Parathyroid adenoma (tissue), 2 donors: ENCODE measurements at regions not wholly inside any gene's neighbourhood (a gene's known extent, or its start where the extent isn't known, plus 50 kb on each side); places are given as distances from the start of the nearest gene placed in this dataset.

Experiments used
- H2AFZ ChIP-seq: fragments of 300-600 bp; sonication (generic); one replicate; pipeline ENCODE4 v1.7.0; 2017; ENCODE audit warnings: antibody characterized with exemption, mild to moderate bottlenecking
- H3K27ac ChIP-seq: fragments of 300-600 bp; sonication (generic); one replicate; pipeline ENCODE4 v1.7.0; 2017
- H3K27me3 ChIP-seq: fragments of 300-600 bp; sonication (generic); one replicate; pipeline ENCODE4 v1.7.0; 2017; ENCODE audit warnings: low read length; ENCODE audit not compliant: control insufficient read depth, insufficient read depth
- H3K36me3 ChIP-seq: fragments of 300-600 bp; sonication (generic); one replicate; pipeline ENCODE4 v1.7.0; 2017; ENCODE audit warnings: low read length; ENCODE audit not compliant: control insufficient read depth, insufficient read depth
- H3K4me1 ChIP-seq: fragments of 300-600 bp; sonication (generic); one replicate; pipeline ENCODE4 v1.7.0; 2017; ENCODE audit warnings: control low read depth
- H3K4me2 ChIP-seq: fragments of 300-600 bp; sonication (generic); one replicate; pipeline ENCODE4 v1.7.0; 2017; ENCODE audit warnings: low read length
- H3K4me3 ChIP-seq: fragments of 300-600 bp; sonication (generic); one replicate; pipeline ENCODE4 v1.7.0; 2017; ENCODE audit warnings: low read depth, low read length
- H3K79me2 ChIP-seq: fragments of 300-600 bp; sonication (generic); one replicate; pipeline ENCODE4 v1.7.0; 2017; ENCODE audit warnings: control low read depth
- H3K9ac ChIP-seq: fragments of 300-600 bp; sonication (generic); one replicate; pipeline ENCODE4 v1.7.0; 2017; ENCODE audit warnings: mild to moderate bottlenecking
- H3K9me3 ChIP-seq: fragments of 300-600 bp; sonication (generic); one replicate; pipeline ENCODE4 v1.7.0; 2017; ENCODE audit warnings: low read length; ENCODE audit not compliant: control insufficient read depth
- TF ChIP-seq, protein P1 (sequence below): fragments of 300-600 bp; sonication (generic); IDR thresholded peaks from one replicate; pipeline ENCODE4 v1.7.0; 2017; ENCODE audit warnings: antibody characterized with exemption, mild to moderate bottlenecking
- donor health status: primary hyperparathyroidism.

DNA sequence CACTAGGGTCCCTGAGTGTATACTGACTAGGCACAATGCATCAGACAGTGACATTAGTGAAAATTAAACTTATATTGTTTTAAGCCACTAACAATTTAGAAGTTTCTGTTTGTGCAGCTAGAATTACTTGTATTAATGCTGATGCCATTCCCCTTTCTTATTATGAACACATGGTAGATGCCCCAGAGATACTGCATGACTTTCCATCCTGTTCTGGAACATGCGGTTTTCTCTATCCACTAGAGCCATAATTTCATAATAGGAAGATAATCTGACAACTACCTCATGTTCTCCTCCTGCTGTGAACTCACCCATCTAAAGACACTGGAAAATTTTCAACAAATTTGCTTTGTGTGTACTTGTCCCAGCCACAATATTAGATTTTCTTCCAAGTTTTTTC is 1256.4 kb downstream of the FAM181B start:
- no peaks in the 10 kb centered on the region for H3K79me2 ChIP-seq
- H3K9me3 ChIP-seq, result no peaks in the 10 kb centered on the region
- no peak overlapping the region for H3K9ac ChIP-seq
- no peak overlapping the region for H2AFZ ChIP-seq
- no peak overlapping the region for H3K4me2 ChIP-seq
- TF ChIP-seq, protein P1, sequence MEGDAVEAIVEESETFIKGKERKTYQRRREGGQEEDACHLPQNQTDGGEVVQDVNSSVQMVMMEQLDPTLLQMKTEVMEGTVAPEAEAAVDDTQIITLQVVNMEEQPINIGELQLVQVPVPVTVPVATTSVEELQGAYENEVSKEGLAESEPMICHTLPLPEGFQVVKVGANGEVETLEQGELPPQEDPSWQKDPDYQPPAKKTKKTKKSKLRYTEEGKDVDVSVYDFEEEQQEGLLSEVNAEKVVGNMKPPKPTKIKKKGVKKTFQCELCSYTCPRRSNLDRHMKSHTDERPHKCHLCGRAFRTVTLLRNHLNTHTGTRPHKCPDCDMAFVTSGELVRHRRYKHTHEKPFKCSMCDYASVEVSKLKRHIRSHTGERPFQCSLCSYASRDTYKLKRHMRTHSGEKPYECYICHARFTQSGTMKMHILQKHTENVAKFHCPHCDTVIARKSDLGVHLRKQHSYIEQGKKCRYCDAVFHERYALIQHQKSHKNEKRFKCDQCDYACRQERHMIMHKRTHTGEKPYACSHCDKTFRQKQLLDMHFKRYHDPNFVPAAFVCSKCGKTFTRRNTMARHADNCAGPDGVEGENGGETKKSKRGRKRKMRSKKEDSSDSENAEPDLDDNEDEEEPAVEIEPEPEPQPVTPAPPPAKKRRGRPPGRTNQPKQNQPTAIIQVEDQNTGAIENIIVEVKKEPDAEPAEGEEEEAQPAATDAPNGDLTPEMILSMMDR, result no peak
- no peaks in the 10 kb centered on the region for H3K4me1 ChIP-seq
- no peak overlapping the region for H3K4me3 ChIP-seq
- H3K27ac ChIP-seq, result no peak overlapping the region
- H3K27me3 ChIP-seq, result no peaks in the 10 kb centered on the region
- H3K36me3 ChIP-seq, result no peaks in the 10 kb centered on the region

DNA sequence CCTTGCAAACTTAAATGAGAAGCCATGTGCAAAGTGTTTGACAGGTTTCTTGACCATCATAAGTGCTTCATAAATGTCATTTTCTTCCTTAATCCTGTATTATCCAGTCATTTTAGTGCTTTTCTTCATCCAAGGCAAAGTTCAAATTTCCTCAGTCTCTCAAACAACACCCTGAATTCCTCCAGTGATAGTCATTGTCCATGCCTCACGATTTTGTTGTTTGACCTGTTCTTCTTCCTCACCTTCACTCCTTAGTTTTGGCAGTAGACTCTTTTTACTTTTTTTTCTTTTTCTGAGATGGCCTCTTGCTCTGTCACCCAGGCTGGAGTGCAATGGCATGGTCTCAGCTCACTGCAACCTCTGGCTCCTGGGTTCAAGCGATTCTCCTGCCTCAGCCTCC is 1257.3 kb downstream of the FAM181B start:
- Histone ChIP-seq H3K79me2 (no peaks in the 10 kb centered on the region), H3K4me1 (no peaks in the 10 kb centered on the region), H3K4me2 (no peak overlapping the region), H3K27ac (no peak overlapping the region), H3K9me3 (no peaks in the 10 kb centered on the region), H3K4me3 (no peak overlapping the region), H2AFZ (no peak overlapping the region), H3K36me3 (no peaks in the 10 kb centered on the region), H3K9ac (no peak overlapping the region), H3K27me3 (no peaks in the 10 kb centered on the region)
- TF ChIP-seq, protein P1, result no peak

DNA sequence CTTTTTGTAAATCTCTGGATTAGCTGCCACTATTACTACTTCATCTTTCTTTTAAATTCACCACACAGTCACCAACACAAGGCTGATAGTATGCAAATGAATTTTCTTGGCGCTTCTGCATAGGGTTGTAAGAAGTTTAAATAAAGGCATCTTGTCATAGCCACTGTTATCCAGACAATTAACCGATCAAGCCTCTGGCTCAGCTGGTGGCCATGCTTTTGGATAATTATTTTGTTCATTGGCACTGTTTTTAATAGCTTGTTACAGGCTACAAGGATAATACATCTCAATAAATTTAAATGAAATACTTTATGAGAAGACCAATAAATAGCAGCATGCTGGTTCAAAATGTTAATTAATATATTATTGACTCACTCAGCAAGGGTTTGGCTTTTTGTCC is 1261.0 kb downstream of the FAM181B start:
- Histone ChIP-seq H3K27me3 (no peaks in the 10 kb centered on the region), H2AFZ (no peak overlapping the region), H3K4me1 (no peaks in the 10 kb centered on the region), H3K27ac (no peak overlapping the region), H3K4me3 (no peak overlapping the region), H3K79me2 (no peaks in the 10 kb centered on the region), H3K9ac (no peak overlapping the region), H3K9me3 (no peaks in the 10 kb centered on the region), H3K4me2 (no peak overlapping the region), H3K36me3 (no peaks in the 10 kb centered on the region)
- TF ChIP-seq, protein P1, result no peak

DNA sequence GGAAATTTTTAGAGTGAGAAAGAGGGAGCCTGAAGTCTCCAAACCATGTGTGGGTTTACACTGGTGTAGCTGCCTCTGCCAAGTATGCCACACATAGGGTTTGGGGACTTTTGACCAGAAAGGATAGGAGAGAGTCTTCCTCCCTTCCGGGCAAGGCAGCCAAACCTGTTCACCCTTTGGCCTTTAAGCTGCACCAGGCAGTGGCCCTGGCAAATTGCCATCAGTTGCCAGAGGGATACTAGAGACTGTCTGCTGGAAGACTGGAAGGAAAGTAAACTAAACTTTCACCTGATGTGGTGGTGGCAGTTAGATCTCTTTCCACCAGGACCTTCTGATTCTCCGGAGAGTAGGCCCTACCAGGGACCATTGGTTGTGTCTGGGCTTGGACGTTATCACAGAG is 1263.2 kb downstream of the FAM181B start:
- H3K9me3 ChIP-seq, result no peaks in the 10 kb centered on the region
- H3K36me3 ChIP-seq, result no peaks in the 10 kb centered on the region
- no peaks in the 10 kb centered on the region for H3K27me3 ChIP-seq
- H3K4me2 ChIP-seq, result no peak overlapping the region
- no peak overlapping the region for H3K4me3 ChIP-seq
- H3K4me1 ChIP-seq, result no peaks in the 10 kb centered on the region
- H3K27ac ChIP-seq, result no peak overlapping the region
- no peak overlapping the region for H3K9ac ChIP-seq
- H2AFZ ChIP-seq, result no peak overlapping the region
- TF ChIP-seq, protein P1, result no peak
- no peaks in the 10 kb centered on the region for H3K79me2 ChIP-seq

DNA sequence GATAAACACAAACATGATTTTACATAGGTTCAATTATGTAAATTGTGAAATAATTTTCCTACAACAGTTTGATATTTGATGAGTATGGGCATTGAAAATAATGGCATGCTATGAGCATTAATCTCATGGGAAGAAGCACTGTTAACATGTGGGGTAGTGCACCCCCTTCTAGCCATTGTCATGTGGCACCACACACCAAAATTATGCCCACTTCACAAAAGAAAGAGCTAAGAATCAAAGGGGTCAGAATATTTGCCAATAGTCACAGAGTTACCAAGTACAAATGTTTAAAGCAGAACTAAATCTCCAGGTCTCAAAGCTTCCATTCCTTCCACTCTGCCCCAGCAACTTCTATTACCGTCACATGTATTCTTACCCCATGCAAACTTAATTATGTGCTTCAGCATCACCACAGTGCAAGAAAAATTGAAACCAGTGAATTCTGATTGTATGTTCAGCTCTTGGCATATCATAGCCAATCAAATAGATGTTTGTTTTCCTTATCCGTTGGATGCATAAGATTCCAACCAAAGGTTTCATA is 1273.8 kb downstream of the FAM181B start:
- no peaks in the 10 kb centered on the region for H3K36me3 ChIP-seq
- no peak overlapping the region for H2AFZ ChIP-seq
- no peak overlapping the region for H3K27ac ChIP-seq
- no peaks in the 10 kb centered on the region for H3K4me1 ChIP-seq
- TF ChIP-seq, protein P1, result no peak
- no peaks in the 10 kb centered on the region for H3K9me3 ChIP-seq
- H3K4me2 ChIP-seq, result no peak overlapping the region
- no peak overlapping the region for H3K4me3 ChIP-seq
- H3K9ac ChIP-seq, result no peak overlapping the region
- no peaks in the 10 kb centered on the region for H3K79me2 ChIP-seq
- no peaks in the 10 kb centered on the region for H3K27me3 ChIP-seq
